ENCODE measurements at regions not wholly inside any gene's neighbourhood (a gene's known extent, or its start where the extent isn't known, plus 50 kb on each side); places are given as distances from the start of the nearest gene placed in this dataset.

DNA sequence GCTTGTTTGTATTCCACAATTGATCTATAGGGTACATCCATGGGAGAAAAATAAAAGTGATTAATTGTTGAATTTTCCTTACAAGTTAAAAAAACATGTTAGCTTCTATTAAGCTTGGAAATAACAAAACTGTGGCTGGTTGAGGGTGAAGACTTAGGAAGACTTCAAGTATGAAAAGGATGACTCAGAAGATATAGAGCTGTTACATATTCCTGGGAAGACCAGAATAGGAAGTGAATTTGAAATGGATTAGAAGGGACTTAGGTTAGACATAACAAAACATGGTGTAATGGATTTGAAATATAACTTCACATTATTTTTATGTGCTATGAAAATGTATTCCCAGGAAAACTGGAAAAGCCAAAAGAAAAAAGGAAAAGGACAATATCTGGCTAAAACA, 732.2 kb downstream of the HDGFL1 start:
- Histone ChIP-seq H3K79me2 (ENCODE audit: low read depth) (no peaks in the 10 kb centered on the region), H2AFZ (replicated peaks) (no peak overlapping the region), H3K9ac (no peak overlapping the region), H4K20me1 (ENCODE audit: low read depth) (no peaks in the 10 kb centered on the region), H3K9me3 (ENCODE audit: low read depth) (no peaks in the 10 kb centered on the region), H3K4me1 (no peaks in the 10 kb centered on the region), H3K27ac (no peak overlapping the region), H3K36me3 (no peaks in the 10 kb centered on the region), H3K4me2 (no peak overlapping the region), H3F3A (ENCODE audit: low read depth) (no peaks in the 10 kb centered on the region), H3K4me3 (no peak overlapping the region), H3K27me3 (no peaks in the 10 kb centered on the region)
- no peak overlapping the region for H3K4me3 Mint-ChIP-seq
- no peak for DNase-seq (ENCODE audit: low spot score)
- peaks cover 2% of the 10 kb centered on the region for H3K36me3 Mint-ChIP-seq
- H3K4me1 Mint-ChIP-seq = no peaks in the 10 kb centered on the region
- no peak for TF ChIP-seq EZH2phosphoT487 (IDR thresholded peaks at IDR 0.05)
- TF ChIP-seq, protein P1, sequence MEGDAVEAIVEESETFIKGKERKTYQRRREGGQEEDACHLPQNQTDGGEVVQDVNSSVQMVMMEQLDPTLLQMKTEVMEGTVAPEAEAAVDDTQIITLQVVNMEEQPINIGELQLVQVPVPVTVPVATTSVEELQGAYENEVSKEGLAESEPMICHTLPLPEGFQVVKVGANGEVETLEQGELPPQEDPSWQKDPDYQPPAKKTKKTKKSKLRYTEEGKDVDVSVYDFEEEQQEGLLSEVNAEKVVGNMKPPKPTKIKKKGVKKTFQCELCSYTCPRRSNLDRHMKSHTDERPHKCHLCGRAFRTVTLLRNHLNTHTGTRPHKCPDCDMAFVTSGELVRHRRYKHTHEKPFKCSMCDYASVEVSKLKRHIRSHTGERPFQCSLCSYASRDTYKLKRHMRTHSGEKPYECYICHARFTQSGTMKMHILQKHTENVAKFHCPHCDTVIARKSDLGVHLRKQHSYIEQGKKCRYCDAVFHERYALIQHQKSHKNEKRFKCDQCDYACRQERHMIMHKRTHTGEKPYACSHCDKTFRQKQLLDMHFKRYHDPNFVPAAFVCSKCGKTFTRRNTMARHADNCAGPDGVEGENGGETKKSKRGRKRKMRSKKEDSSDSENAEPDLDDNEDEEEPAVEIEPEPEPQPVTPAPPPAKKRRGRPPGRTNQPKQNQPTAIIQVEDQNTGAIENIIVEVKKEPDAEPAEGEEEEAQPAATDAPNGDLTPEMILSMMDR (IDR thresholded peaks at IDR 0.05) = no peak
- TF ChIP-seq EZH2 (IDR thresholded peaks at IDR 0.05) = no peak
- peaks cover 2% of the 10 kb centered on the region for H3K27me3 Mint-ChIP-seq (ENCODE audit: insufficient read depth, low read depth)
- H3K9me3 Mint-ChIP-seq = no peaks in the 10 kb centered on the region
- H3K27ac Mint-ChIP-seq = no peak overlapping the region

DNA sequence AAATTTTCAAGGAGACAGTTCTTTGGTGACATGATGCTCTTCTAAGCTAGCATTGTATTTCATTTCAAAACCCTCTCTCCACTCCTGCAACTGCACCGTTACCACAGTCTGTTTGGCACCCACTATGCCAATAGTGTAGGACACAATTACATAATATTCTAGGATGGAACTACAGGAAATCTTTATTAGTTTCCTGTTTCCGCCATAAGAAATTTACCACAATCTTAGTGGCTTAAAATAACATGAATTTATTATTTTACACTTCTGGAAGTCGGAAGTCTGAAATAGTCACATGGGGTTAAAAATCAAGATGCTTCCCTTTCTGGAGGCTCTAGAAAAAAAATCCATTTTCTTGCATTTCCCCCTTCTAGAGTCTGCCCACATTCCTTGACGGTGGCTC, 733.1 kb downstream of the HDGFL1 start:
- no peaks in the 10 kb centered on the region for H3K9me3 ChIP-seq (ENCODE audit: low read depth)
- H3K4me2 ChIP-seq = no peak overlapping the region
- H3K36me3 ChIP-seq = no peaks in the 10 kb centered on the region
- no peak overlapping the region for H3K4me3 ChIP-seq
- no peak overlapping the region for H3K9ac ChIP-seq
- H3K9me3 Mint-ChIP-seq = no peaks in the 10 kb centered on the region
- no peaks in the 10 kb centered on the region for H3K4me1 ChIP-seq
- peaks cover 2% of the 10 kb centered on the region for H3K36me3 Mint-ChIP-seq
- no peak overlapping the region for H3K27ac Mint-ChIP-seq
- no peak overlapping the region for H3K4me3 Mint-ChIP-seq
- TF ChIP-seq, protein P1 (IDR thresholded peaks at IDR 0.05) = no peak
- TF ChIP-seq EZH2 (IDR thresholded peaks at IDR 0.05) (no peak), EZH2phosphoT487 (IDR thresholded peaks at IDR 0.05) (no peak)
- no peaks in the 10 kb centered on the region for H3K27me3 ChIP-seq
- H3K27ac ChIP-seq = no peak overlapping the region
- H3K4me1 Mint-ChIP-seq = no peaks in the 10 kb centered on the region
- H3K79me2 ChIP-seq (ENCODE audit: low read depth) = no peaks in the 10 kb centered on the region
- H3F3A ChIP-seq (ENCODE audit: low read depth) = no peaks in the 10 kb centered on the region
- H2AFZ ChIP-seq (replicated peaks) = no peak overlapping the region
- no peaks in the 10 kb centered on the region for H3K27me3 Mint-ChIP-seq (ENCODE audit: insufficient read depth, low read depth)
- no peaks in the 10 kb centered on the region for H4K20me1 ChIP-seq (ENCODE audit: low read depth)
- DNase-seq (ENCODE audit: low spot score) = no peak

DNA sequence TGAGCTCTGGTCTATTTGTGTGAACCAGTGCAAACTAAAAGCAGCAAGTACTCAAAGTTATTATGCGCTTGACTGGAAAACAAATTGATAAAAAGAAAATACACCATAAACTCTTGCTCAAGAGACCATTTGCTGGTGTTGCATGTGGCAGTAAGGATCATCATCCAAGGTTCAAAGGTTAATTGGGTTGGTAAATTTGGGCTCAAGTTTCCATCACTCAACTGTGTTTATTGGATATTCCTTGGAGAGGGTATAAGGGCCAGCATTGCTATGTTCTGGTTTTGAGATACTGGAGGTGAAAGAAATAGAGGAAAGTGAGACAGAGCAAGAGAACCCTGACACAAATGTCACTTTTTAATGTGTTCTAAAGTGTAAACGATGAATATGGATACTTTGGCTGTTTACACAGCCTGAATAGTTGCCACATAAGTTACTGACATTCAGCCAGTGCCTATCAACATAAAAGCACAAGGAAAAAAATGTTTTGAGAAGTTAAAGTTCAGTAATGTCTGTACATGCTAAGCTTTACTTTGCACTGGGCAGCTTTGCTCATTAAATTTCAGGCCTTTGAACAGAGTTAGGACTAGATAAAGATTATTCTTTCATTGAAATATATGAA, 736.1 kb downstream of the HDGFL1 start:
- no peaks in the 10 kb centered on the region for H3K9me3 Mint-ChIP-seq
- no peak overlapping the region for H3K4me3 Mint-ChIP-seq
- Histone ChIP-seq H4K20me1 (ENCODE audit: low read depth) (no peaks in the 10 kb centered on the region), H3K79me2 (ENCODE audit: low read depth) (no peaks in the 10 kb centered on the region), H3K9ac (no peak overlapping the region), H3K4me2 (no peak overlapping the region), H3K4me1 (no peaks in the 10 kb centered on the region), H3K9me3 (ENCODE audit: low read depth) (no peaks in the 10 kb centered on the region), H3K4me3 (no peak overlapping the region), H3K27me3 (no peaks in the 10 kb centered on the region), H2AFZ (replicated peaks) (no peak overlapping the region), H3F3A (ENCODE audit: low read depth) (no peaks in the 10 kb centered on the region), H3K36me3 (no peaks in the 10 kb centered on the region), H3K27ac (no peak overlapping the region)
- H3K27ac Mint-ChIP-seq = no peak overlapping the region
- H3K36me3 Mint-ChIP-seq = peaks cover 2% of the 10 kb centered on the region
- TF ChIP-seq EZH2phosphoT487 (IDR thresholded peaks at IDR 0.05) (no peak), EZH2 (IDR thresholded peaks at IDR 0.05) (no peak)
- TF ChIP-seq, protein P1 (IDR thresholded peaks at IDR 0.05) = no peak
- peaks cover 2% of the 10 kb centered on the region for H3K27me3 Mint-ChIP-seq (ENCODE audit: insufficient read depth, low read depth)
- no peak for DNase-seq (ENCODE audit: low spot score)
- H3K4me1 Mint-ChIP-seq = no peaks in the 10 kb centered on the region

Measured in neural progenitor cell (in vitro differentiated cells).